K562 (cell line): ENCODE measurements at regions not wholly inside any gene's neighbourhood (a gene's known extent, or its start where the extent isn't known, plus 50 kb on each side); places are given as distances from the start of the nearest gene placed in this dataset.

ENCODE experiments used
- CHD4 ChIP-seq: fragments of 200-600 bp; sonication (generic); IDR thresholded peaks from 3 replicates; pipeline ENCODE4 v1.6.1; 2012; ENCODE audit warnings: low read depth, mild to moderate bottlenecking, mixed read lengths, low read length, inconsistent platforms; ENCODE audit not compliant: insufficient read depth, insufficient replicate concordance, poor library complexity, severe bottlenecking
- TF ChIP-seq, protein P1 (sequence below), 2 experiments: fragments of 450-650 bp; formaldehyde crosslinking in 1 of 2; IDR thresholded peaks; 2 replicates each; pipeline versions ENCODE4 v1.4.0 to v1.6.1; 2014 to 2020; ENCODE audit warnings: mild to moderate bottlenecking in 2 of 2, borderline replicate concordance in 1 of 2, low read depth in 1 of 2

DNA sequence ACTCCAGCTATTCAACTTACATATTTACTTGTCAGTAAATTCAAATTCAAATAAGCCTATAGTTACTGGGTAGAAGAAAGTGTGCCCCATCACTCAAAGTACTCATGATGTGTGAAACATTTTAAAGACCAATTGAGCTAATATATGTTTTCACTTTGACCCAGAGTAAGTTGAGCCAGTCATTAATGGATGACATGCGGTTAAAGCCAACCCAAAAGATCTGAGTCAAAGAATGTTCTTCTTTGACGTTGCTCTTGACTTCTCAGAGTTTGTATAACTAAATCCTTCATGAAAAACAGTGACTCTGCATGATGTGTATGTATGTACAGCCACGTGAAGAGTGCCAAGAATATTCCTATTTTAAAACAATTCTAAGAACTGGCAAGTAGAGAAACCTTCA, 237.4 kb downstream of the NR2F1-AS1 start (continued):
- TF ChIP-seq, protein P1, sequence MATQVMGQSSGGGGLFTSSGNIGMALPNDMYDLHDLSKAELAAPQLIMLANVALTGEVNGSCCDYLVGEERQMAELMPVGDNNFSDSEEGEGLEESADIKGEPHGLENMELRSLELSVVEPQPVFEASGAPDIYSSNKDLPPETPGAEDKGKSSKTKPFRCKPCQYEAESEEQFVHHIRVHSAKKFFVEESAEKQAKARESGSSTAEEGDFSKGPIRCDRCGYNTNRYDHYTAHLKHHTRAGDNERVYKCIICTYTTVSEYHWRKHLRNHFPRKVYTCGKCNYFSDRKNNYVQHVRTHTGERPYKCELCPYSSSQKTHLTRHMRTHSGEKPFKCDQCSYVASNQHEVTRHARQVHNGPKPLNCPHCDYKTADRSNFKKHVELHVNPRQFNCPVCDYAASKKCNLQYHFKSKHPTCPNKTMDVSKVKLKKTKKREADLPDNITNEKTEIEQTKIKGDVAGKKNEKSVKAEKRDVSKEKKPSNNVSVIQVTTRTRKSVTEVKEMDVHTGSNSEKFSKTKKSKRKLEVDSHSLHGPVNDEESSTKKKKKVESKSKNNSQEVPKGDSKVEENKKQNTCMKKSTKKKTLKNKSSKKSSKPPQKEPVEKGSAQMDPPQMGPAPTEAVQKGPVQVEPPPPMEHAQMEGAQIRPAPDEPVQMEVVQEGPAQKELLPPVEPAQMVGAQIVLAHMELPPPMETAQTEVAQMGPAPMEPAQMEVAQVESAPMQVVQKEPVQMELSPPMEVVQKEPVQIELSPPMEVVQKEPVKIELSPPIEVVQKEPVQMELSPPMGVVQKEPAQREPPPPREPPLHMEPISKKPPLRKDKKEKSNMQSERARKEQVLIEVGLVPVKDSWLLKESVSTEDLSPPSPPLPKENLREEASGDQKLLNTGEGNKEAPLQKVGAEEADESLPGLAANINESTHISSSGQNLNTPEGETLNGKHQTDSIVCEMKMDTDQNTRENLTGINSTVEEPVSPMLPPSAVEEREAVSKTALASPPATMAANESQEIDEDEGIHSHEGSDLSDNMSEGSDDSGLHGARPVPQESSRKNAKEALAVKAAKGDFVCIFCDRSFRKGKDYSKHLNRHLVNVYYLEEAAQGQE (IDR thresholded peaks at IDR 0.05; ENCODE audit: borderline replicate concordance): no peak
- TF ChIP-seq, protein P1 (CRISPR knock-in tag; IDR thresholded peaks at IDR 0.05; ENCODE audit: low read depth): no peak
- TF ChIP-seq CHD4: no peak
- TF ChIP-seq, all 486 proteins: peak for 0
